ENCODE measurements at regions not wholly inside any gene's neighbourhood (a gene's known extent, or its start where the extent isn't known, plus 50 kb on each side); places are given as distances from the start of the nearest gene placed in this dataset.

DNA sequence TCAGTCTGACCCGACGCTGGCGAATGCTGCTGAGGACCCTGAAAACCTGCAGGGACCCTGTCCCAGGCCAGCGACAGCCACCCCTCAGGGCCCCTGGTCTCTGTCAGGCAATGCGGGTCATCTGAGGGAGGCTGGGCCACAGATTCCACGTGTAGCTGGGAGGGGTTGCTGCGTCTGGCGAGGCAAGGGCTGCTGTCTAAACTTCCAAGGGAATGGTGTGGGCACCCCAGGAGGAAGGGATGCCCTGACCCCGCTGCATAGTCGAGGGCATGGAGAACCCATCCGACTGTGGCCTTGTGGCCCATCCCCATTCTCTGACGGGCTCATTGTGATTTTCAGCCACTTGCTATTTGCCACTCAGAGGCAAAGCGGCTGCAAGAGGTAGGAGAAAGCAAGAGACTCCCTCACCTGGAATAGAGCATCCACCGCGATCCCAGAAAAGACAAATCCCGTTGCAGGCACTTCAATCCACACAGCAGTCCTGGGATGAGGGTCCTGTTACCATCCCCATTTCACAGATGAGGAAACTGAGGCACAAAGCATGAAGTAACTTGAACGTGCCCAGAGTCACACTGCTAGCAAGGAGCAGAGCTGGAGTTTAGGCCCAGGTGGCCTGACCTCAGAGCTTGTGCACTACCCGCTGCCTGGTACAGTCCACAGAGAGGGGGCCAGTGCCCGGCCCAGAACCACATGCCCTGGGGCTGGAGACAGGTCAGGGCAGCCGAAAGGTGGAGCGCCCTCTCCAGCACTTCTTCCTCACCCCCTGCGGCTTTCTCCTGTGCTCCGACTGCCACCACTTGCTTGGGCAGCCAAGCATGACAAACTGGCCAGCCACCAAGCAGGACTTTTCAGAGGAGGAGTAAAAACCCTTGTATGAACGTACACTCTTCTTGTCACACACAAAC lies 163.8 kb upstream of the KLF14 start:
- DNase-seq, result peak; percentile 28

DNA sequence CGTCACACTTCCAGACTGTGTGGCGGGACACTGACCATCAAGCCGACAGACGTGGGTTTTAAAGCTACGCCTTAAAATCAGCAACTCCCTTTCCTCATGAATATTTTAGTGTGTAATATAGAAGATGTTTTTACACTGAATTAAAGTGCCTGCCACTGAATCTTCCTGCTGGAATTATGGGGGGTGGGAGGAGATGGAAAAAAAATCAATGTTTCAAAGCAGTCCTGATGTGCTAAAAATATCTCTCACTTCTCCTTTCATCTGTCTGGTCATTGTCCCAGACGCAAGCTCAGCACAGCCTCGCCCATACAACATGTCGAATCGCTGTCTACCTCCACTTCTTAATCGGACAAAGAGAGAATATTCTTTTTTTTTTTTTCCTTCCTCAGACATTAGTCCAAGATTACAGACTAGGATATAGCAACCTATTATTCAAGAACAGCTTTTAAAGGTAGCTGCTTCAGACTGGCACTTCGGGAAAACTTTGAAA lies 165.1 kb upstream of the KLF14 start:
- DNase-seq, result no peak

DNA sequence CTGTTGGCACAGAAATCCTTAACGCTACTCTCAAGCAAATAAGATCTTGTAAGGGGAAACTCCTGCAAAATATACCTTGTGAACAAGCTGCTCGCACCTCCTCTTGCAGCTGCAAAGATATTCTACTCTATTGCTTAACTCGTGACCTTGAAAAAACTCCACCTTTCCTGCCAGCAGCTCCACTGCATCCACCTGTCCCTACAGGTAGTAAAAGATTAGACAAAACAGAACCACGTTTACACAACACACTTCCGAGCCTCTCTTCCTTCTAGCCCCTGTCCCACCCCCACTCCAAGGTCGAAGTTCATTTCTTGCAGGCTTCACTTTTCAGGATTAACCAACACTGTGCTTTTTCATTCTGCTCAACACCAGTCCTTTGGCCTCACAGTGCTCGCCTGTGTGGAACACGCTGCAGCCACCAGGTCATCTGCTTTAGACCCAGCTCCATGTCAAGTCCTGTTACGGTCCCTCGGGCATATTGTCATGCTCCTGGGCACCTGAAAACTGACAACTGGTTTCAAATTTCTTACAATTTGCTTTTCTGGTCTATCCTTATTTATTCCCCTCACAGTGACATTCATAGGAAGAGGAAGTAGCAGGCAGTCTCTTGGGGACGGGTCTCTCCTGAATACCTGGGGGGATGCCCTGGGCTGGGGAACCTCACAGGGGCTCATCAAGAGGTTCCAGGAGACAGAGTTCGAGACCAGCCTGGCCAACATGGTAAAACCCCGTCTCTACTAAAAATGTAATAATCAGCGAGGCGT lies 165.8 kb upstream of the KLF14 start:
- no peak for DNase-seq

DNA sequence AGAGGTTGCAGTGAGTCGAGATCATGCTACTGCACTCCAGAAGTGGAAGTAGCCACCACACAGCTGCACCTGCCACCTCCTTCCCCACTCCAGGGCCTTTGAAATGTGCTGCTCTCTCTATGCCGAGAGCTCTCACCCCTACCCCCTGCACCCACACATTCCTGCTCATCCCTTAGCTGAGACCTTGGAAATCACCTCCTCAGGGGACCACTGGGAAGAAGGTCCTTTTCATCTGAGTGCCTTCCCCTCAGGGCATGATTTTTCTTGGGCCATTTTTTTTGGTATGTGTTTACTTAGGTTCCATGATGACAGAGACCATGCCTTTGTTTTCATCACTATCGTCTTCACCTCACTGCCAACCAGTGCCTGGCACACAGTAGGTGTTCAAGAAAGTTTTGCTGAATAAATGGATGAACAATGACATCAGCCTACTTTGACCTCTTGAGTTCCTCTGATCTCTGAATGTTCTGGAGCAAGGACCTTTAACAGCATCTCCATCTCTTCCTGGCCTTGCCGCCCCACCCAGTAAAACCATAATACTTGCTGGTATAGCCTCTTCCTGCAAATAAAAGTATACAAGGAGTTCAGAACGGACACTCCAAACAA lies 166.6 kb upstream of the KLF14 start:
- DNase-seq, result peak; percentile 40

DNA sequence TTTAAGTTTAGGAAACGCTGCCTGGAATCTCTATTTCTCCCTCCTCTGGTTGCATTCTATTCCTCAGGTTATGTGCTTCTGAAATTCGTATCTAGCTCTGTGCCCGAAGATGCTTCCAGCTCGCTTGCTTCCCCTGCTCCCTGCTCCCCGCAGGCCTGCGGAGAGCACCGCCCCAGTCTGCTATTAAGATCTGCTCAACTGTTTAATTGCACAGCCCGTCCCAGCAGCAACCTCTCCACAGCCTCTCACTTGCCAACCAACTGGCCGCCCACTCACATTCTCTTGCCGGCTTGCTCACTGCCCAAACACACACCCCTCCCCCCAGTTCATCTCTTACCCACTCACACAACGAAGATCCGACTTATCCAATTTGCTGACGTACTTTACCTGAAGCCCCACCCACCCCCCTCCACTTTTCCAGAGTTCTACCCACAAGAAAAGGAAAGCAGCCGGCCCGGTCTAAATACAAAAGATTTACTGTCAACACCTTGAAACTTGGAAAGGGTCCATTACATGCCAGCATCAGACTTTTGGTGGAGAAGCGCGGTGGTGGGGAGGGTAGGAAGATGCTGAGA lies 167.3 kb upstream of the KLF14 start:
- peak; percentile 95 for DNase-seq

DNA sequence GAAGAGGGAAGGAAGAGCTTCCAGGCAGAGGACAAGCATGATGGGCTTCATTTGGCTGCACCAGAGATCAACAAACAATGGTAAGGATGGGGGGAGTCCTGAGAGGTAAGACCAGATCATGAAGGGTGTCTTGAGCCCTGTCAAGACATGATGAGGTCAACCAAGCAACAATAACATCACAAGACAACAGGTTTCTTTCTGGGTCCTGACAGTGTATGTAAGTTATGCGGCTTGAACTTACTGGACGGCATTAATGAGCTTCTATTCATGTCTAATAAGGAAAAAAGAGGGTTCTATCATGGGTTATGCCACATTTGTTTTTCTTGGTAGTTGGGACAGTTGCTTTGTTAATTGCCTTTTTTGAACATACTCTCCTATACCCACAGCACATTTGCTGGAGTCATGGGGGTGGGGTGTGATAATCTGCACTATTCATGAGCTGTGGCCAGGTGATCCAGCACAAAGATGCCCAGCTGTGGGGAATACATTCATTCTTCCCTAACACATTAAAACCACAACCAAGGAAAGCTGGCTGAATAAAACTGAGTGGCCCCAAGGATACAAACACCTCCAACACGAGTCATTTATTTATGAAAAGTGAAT lies 168.8 kb upstream of the KLF14 start:
- DNase-seq, result no peak

DNA sequence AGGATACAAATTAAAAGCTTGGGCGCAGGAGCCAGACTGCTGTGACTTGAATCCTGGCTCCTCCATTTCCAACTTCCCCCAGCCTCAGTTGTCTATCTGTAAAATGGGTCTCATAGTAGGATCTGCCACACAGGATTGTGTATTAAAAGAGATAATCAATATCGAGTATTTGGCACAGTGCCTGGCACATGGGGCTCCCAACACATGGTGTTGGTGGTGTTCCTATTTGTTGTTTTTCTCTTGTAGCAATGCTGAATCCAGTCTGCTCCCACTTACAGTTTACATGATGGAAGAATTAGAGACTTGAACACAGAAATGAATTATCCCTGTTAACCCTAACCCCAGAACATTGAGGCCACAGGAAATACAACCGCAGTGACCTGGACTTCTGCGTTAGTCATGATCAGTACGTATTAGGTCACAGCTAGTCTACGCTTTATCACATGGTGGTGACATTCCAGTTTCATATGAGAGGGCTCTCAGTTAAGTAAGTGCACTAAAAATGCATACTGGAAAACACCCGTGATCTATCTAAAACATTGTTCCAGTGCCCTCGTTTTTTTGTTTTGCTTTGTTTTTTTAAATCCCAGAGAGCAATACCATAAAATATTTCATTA lies 169.5 kb upstream of the KLF14 start:
- peak; percentile 94 for DNase-seq

DNA sequence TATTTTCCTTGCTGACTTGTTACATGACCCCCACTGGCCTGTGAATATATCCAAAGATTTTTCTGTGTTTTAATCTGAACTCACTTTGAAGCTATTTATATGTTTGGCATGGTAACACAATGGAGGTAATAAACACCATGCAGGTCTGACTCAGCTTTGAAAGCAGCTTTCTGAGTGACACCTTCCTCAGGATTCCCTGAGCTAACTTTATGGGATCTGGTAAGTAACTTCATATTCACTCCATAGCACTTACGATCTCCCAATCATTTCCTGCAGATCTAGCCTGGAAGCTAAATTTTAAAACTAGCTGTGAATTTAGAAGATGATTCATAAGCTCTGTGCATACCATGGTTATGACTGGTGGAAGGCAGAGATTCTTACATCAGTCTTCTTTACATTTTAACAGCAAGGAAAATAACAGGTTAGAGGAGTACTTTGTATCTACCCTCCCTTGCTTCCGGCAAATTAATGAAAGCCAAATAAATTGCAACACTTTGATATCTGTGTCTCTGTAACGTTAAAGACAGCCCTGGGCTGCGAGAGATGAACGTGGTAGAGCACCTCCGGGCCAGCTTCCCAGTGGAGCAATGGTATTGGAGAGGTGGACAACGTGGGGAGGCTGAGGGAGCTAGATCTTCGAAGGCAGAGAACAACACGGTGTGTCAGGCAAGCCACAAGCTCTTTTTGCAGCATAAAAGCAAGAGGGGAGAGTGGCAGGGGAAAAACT lies 170.2 kb upstream of the KLF14 start:
- DNase-seq, result peak; percentile 96

DNA sequence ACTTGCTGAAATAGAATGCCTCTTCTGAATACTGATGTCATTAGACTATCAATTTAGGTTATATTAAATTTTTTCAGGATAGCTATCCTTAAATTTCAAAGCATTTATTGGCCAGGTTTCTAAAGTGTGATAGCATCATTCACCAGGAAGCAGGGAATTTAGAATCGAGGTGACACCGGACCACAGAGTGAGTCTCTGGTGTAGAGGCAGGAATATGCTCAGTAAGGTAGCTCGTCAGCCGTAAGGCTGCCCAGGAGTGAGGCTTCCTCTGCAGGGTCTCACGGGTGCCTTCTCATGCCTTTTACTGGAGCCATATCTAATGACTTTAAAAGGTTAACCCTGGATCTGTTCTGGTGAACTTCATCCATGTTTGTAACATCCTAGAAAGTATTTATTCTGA lies 170.8 kb upstream of the KLF14 start:
- peak; percentile 41 for DNase-seq

DNA sequence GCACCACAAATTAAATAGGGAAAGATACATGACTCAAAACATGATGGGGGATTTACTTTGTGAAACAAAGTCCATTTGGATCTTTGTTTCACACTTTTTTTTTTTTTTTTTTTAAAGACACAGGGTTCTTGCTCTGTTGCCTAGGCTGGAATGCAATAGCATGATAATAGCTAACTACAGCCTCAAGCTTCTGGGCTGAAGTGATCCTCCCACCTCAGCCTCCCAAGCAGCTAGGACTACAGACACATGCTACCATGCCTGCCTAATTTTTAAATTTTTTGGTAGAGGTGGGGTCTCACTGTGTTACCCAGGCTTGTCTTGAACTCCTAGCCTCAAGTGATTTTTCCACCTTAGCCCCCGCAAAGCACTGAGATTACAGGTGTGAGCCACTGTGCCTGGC lies 172.6 kb upstream of the KLF14 start:
- DNase-seq, result no peak

DNA sequence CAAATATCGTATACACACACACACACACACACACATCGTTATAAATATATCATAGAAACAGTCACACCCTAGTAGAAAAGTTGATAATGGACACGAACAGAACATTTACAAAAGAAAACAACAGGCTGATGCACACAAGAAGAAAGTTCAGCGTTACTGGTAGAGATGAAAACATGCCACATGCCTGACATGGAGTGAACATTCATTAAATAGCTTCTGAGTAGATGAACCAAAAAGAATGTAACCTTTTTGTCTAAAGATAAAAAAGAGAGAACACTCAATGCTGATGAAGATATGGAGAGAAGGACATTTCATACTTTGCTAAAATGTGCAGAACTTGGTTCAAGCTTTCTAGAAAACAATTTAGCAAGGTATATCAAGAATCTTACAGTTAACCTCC lies 173.4 kb upstream of the KLF14 start:
- DNase-seq, result peak; percentile 43

DNA sequence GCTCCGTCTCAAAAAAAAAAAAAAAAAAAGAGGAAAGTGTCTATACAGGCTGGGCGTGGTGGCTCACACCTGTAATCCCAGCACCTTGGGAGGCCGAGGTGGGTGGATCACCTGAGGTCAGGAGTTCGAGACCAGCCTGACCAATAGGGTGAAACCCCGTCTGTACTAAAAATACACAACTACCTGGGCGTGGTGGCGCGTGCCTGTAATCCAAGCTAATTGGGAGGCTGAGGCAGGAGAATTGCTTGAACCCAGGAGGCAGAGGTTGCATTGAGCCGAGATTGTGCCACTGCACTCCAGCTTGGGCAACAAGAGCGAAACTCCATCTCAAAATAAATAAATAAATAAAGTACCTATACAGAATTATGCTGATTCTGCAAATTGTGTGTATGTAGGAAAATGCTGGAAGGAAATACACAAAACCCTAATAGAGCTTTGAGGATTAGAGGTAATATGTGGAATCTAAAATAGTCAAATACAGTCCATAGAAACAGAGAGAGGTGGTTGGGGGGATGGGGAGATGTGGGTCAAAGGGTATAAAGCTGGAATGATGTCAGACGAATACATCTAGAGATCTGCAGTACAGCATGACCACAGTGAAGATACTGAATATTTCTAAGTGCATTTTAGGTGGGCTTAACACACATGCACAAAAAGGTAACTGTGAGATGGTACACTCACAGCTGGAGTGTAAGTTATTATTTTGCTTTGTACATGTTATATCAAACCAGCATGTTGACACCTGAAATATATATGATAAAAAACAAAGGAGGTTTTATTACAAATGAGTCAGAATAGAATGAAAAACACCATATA lies 174.5 kb upstream of the KLF14 start:
- DNase-seq, result peak; percentile 57

DNA sequence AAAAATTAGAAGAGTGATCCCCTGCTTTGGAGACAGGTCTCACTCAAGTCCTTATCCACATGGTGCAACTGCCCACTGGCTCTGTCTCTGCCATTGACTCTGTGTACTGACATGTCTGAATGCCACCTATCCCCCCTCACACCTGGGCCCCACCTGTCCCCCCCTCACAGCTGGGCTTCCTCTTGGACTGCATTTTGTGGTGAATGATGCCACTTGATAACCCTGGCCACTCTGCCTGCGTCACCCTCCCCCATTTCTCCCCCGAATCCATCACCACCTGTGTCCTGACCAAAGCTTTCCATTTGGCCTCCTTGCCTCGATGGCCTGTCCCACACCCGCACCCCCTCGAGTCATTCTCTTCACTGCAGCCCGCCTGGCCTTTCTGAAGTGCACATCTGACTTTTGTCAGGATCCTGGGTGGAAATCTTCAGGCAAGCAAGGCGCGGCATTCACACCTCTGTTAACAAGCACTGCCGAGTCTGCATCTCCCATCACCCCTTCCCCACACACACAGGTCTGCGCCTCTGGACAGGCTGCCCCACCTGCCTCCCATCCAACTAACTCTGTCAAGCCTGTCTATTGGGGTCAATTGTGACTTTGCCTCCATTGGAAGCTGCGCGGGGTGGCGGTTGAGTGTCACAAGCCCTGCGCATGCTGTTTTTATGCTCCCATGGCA lies 175.3 kb upstream of the KLF14 start:
- peak; percentile 39 for DNase-seq

DNA sequence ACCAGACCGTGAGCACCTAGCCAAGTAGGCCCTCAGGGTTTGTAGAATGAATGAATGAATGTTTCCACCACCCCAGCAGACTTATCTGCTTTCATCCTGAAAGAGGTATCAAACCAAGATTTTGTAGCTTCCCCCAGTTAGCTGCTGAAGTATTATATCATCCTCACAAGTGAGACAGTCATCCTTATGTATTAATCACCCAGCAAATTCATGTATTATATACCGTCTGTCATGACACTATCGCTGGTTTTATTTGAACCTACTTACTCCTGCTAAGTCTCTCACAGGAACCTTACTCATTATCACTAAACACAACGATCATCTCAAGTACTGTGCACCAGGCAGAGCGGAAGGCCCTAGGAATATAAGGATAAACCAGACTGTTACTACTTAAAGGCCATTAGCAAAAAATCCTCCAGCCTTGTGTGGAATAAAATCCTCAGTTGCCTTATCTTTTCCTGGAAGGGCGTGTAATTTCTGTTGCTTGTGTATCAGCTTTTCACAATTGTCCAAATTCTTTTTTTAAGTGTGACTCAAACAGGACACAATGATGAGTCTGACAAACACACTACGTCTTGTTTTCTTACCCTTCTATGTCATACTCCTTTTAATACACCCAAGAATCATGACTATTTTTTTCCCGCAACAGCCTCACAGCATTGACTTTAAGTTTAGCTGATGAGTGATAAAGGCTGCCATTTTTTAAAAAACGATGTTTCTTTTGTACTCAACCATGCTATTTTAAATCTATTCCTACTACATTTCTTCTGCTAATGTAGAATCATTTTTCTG lies 176.1 kb upstream of the KLF14 start:
- peak; percentile 45 for DNase-seq

DNA sequence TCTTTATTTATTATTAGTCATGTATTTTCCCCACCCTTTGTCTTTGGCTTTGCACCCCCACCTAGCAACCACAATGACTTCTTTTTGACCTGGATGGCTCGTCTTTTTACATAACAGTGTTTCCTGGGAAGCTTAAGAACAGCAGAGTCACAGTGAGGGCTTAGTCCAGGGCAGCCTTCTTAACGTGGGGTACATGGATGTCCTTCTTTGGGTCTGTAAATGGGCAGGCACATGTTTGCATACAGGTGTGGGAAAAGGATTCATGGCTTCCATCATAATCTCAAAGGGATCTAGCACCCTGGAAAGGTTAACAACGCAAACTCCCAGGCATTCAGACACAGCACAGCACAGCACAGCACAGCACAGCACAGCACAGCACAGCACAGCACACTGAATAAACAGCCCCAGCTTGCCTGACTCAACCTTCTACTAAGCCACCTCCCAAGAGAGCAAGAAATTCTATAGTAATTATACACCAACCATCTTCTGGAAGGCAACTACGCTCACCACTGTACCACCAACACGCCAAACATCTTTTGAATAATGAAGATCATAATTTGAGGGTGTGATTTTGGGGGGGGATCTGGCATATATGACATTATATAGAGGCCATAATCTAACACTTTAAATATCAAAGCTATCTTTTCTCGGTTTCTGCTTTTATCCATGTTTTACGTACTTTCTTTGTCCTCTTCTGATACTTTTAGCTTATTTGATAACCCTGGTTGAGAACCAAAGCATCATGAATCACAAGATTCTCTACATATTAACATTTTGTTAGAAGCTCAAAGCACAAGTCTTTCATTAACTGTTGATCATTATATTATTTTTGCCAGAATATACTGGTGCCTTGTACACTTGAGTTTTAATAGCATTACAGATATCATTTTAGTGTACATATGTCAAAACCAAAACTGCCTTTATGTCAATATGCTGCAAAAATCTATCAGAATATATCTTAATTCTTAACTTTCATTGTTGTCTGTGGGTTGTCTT lies 177.2 kb upstream of the KLF14 start:
- DNase-seq, result peak; percentile 57

DNA sequence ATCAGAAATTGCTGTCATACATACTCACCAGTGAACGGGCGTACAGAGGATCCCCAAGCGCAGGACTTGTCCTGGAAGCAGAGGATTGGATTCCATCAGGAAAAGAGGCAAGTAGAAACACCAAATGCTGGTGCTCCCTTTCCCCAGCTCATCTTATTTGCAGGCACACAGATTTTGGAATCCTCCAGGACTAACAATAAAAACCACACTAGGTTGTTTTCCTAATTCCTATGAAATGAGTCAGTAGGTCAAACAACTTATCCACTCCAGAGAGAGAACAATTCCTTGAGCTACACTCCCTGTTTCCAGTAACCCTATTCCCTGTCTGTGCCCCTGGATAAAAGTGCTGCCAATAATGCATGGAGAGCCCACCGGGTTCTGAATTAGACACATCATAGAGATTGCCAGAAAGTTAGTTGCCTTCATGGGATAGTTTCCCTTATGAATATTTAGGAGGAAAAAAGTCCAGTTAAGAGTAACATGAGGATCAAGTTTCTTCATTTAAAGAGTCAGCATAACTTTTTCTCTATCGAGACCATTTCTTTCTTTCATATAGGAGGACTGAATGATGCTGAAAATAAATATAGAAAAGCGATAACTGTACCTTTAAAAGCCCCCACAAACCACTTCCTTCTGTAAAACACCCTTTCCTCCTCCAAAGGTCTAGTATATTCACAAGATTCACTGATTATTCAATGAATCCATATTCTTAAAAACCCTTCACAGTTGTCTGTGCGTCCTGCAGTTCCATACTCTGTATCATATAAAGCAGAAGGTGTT lies 178.3 kb upstream of the KLF14 start:
- peak; percentile 86 for DNase-seq
